Activated gamma-delta T cell treated with anti-CD3 and anti-CD28 coated beads, Interleukin-2, amount 50 U/mL, for 16 hours (primary cell): ENCODE measurements at regions not wholly inside any gene's neighbourhood (a gene's known extent, or its start where the extent isn't known, plus 50 kb on each side); places are given as distances from the start of the nearest gene placed in this dataset.
"Not testable (repeated sequence)": the region's sequence is repeated elsewhere in the genome, so short reads cannot be mapped to it uniquely, and the experiment has no call there.

Experiments
- DNase-seq: peaks from one replicate; pipeline ENCODE4 v3.0.0-alpha.2; 2020; ENCODE audit warnings: low read depth

DNA sequence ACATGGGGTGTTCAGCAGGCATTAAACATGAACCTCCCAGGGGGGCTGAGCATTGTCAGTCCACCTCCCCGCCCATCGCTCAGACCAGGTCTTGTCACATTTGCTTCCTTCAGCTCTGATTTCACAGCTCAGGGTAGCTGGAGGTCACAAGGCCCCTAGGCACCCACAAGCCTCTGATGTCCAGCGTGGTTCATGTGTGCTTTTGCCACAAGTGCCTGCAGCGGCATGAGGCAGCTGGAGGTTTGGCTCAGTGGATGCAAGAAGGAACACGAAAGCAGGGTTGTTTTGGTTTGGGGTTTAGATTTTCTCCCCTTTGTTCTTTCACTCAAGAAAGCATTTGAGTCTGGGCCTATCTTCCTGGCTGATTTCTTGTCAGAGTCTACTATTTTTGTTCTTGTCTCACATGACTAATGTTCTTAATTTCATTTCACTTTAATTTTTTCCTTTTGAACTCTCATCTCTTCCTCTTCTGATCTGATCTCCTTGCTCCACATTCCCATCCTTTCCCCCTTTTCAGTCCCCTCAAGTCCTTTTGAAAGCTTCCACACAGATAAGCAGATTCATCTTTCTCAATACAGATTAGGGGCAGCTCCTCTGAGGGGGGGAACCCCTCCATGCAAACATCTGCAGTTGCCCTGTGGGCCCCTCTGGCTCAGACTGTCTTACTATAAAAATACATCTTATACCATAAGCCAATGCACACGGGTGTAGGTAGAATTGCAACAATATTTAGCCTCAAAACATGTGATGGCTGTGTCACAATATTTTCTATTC, 68.1 kb upstream of the CEP85L start:
- DNase-seq: no peak

- DNase-seq: no peak
Measured at GRCh38 chr6:118718903-118719302, 67.5 kb upstream of the CEP85L start.

DNA sequence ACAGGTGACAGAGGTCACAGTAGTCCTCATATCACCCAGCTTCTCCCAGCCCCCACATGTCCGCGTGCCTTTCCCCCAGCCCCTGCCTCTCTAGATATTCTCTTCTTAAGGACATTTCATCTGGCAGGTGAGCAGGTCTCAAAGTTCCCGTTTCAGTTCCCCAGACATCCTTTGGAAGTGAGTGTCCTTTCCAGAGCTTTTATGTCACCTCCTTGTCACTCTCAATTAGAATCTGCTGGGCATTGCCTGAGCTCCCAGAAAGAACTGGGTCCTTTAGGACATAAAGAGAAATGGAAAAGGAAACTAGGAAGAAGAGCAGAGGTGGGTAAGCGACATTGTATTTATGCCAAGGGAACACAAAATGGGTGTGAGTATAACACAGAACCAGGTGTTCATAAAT, 66.9 kb upstream of the CEP85L start:
- DNase-seq: no peak

GRCh38 chr6:118717106-118717505, 65.7 kb upstream of the CEP85L start:
- no peak for DNase-seq

DNA sequence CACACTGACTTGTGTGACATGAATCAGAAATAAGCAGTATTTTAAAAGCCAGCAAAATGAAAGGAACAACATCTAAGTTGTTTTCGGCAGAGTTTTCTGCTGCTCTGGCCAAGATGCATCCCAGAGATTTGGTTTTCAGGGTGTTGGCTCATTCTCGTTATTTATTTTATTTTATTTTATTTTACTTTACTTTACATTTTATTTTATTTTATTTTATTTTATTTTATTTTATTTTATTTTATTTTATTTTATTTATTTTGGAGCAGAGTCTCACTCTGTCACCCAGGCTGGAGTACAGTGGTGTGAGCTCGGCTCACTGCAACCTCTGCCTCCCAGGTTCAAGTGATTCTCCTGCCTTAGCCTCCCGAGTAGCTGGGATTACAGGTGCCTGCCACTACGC, 64.5 kb upstream of the CEP85L start:
- DNase-seq: not testable (repeated sequence)

DNA sequence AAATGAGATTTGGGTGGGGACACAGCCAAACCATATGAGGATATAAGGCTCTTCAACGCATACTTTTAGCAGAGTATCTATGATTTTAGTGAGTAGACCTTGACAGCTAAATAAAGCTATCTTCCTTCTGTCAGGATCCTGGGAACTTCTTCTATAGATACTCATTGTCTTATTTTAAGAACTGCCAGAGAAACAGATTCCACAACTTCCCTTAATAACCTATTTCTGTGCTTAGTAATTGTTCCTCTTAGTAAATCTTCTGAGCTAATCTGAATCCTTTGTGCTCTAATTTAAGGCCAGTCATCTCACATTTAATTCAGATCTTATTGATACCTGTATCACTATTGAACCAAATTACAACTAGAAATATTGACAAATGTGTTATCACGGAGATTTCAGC, 64.0 kb upstream of the CEP85L start:
- DNase-seq: no peak

DNA sequence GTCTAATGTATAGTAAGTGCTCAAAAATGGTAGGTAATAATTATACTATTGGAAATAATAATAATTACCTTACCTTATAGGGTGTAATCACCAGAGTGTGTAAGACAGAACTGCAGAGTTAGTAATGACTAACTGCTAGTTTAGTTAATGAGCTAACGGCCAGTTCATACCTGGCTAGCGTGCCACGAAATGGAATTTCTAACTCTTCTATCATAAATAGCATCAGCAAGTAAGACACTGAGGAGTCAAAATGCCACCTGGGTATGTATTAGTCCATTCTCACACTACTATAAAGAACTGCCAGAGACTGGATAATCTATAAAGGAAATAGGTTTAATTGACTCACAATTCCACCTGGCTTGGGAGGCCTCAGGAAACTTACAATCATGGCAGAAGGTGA, 63.4 kb upstream of the CEP85L start:
- no peak for DNase-seq

GRCh38 chr6:118712969-118713368, 61.6 kb upstream of the CEP85L start:
- DNase-seq: no peak

GRCh38 chr6:118710616-118711015, 59.2 kb upstream of the CEP85L start:
- DNase-seq: no peak

- DNase-seq: peak; percentile 68
Measured at GRCh38 chr6:118709859-118710350, 58.5 kb upstream of the CEP85L start.

DNA sequence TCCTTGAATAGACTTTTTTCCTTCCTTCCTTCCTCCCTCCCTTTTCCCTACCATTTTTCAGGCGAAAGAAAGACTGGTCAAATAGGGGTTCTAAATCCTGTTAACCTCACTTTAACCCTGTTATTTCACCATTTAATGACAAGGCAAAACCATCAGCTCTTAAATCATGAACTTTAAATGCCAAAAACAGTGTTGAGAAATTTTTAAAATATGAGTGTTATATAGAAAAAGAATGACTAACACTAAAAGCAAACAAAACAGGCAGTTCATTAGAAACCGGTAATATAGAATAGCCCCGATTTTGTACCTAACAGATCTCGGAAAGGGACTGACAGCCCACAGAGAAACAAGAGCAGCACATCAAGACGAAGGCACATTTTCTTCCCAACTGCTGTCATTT, 57.4 kb upstream of the CEP85L start:
- no peak for DNase-seq

- no peak for DNase-seq
Measured at GRCh38 chr6:118708055-118708454, 56.7 kb upstream of the CEP85L start.

- no peak for DNase-seq
Measured at GRCh38 chr6:118706702-118707101, 55.3 kb upstream of the CEP85L start.

DNA sequence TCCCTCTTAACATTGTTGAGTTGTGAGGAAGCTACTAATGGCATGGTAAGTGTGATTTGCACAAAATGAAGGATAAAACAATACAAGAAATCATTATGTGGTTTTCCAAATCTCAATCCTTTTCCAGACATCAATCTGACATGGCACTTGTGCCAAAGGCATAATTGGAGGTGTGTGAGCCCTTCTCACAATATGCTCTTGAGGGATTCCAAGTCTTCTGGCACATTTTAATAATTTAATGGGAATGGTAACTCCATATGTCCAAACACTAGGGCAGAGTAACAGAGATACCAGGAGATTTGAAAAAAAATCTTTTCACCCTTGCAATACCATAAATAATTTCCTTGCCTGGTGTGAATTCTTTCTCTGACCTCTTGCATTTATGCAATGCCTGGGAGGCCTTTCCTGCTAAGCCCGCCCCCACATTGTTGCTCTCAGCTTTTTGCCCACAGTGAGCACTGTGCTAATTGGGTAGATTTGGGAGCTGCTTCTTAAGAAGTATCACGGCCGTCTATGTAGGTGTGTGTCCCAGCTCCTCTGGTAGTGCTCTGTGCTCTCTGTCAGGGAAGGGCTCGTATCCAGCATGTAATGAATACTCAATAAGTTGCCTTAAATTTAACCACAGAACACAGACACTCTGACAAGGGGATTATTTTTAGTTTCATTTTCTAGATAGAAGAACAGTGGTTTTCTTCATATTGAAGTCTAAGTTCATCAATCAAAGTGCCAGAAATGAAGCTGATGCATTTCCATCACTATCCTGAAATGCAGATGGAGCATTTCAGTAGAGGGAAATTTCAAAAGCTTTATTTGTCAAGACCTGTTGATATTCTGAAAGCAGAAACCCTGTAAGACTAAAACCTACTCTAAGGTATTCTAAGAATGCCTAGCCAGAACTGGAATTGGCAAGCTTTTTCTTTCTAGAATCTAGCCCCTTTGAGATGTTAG, 54.4 kb upstream of the CEP85L start:
- no peak for DNase-seq

GRCh38 chr6:118704915-118705314, 53.5 kb upstream of the CEP85L start:
- no peak for DNase-seq

- DNase-seq: not testable (repeated sequence)
Measured at GRCh38 chr6:118701260-118701659, 49.9 kb upstream of the CEP85L start.
